ENCODE measurements at regions not wholly inside any gene's neighbourhood (a gene's known extent, or its start where the extent isn't known, plus 50 kb on each side); places are given as distances from the start of the nearest gene placed in this dataset.

DNA sequence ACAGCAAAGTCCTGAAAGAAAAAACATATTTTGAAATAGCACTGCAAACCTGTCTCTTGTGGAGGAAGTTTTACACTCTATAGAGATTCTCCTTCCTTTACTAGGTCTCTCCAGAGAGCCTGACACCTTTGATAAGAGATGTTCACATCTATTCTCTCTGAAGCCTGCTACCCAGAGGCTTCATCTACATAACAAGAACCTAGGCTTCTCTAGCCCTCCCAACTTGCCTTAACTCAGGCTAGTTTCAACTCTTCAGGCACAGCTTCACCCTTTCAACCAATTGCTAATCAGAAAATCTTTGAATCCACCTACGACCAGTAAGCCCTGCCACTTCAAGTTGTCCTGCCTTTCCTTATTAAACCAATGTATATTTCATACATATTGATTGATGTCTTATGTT, 60.6 kb downstream of the IFNG start:
- no peak for TF ChIP-seq EZH2 (IDR thresholded peaks at IDR 0.05; ENCODE audit: borderline replicate concordance, low read length)
- TF ChIP-seq, protein P1, sequence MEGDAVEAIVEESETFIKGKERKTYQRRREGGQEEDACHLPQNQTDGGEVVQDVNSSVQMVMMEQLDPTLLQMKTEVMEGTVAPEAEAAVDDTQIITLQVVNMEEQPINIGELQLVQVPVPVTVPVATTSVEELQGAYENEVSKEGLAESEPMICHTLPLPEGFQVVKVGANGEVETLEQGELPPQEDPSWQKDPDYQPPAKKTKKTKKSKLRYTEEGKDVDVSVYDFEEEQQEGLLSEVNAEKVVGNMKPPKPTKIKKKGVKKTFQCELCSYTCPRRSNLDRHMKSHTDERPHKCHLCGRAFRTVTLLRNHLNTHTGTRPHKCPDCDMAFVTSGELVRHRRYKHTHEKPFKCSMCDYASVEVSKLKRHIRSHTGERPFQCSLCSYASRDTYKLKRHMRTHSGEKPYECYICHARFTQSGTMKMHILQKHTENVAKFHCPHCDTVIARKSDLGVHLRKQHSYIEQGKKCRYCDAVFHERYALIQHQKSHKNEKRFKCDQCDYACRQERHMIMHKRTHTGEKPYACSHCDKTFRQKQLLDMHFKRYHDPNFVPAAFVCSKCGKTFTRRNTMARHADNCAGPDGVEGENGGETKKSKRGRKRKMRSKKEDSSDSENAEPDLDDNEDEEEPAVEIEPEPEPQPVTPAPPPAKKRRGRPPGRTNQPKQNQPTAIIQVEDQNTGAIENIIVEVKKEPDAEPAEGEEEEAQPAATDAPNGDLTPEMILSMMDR (conservative IDR thresholded peaks at IDR 0.05 in 1 of 2, IDR thresholded peaks at IDR 0.05 in 1 of 2; ENCODE audit: extremely low read depth in 1 of 2, insufficient read depth in 1 of 2, low read depth in 1 of 2, low read length in 2 of 2) = no peak

Data from mammary epithelial cell (primary cell).